ENCODE measurements at regions not wholly inside any gene's neighbourhood (a gene's known extent, or its start where the extent isn't known, plus 50 kb on each side); places are given as distances from the start of the nearest gene placed in this dataset.

DNA sequence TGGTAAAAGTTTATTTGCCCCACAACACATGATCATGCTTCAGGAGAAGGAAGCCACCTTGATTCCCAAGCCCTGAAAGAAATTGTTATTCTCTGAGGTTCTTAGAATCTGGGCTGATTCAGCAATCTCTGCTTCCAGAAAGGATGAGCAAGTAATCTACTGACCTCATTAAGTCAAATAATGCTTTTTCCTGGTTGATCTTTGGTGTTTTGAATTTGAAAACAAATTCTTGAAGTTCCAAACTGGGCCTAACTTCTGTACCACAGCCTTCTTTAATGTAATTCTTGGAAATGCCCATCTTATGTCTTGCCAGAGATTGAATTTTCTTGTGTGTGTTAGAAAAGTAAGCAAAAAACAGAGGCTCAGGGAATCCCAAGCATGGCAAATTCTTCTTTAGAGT, 319.2 kb upstream of the DDHD1 start:
- H3K27ac ChIP-seq (ENCODE audit: low read depth, low read length): no peak overlapping the region
- H3K79me2 ChIP-seq (ENCODE audit: insufficient read depth, low read length): no peaks in the 10 kb centered on the region
- H3K4me3 ChIP-seq (ENCODE audit: insufficient read depth, low read length, poor library complexity, severe bottlenecking): no peak overlapping the region
- no peak overlapping the region for H3K4me2 ChIP-seq (ENCODE audit: low read depth, low read length, poor library complexity, severe bottlenecking)
- no peaks in the 10 kb centered on the region for H3K27me3 ChIP-seq (ENCODE audit: low read length)
- no peaks in the 10 kb centered on the region for H3K9me3 ChIP-seq (ENCODE audit: insufficient read depth, low read length)
- H3K9ac ChIP-seq (ENCODE audit: low read length): no peak overlapping the region
- H2AFZ ChIP-seq (ENCODE audit: low read depth, low read length, severe bottlenecking): no peak overlapping the region
- no peaks in the 10 kb centered on the region for H4K20me1 ChIP-seq (ENCODE audit: low read depth, low read length)
- no peaks in the 10 kb centered on the region for H3K36me3 ChIP-seq (ENCODE audit: low read length)
- no peaks in the 10 kb centered on the region for H3F3A ChIP-seq (ENCODE audit: insufficient read depth)
- no peaks in the 10 kb centered on the region for H3K9me2 ChIP-seq (replicated peaks; ENCODE audit: insufficient read depth, low read length)
- TF ChIP-seq, protein P1, sequence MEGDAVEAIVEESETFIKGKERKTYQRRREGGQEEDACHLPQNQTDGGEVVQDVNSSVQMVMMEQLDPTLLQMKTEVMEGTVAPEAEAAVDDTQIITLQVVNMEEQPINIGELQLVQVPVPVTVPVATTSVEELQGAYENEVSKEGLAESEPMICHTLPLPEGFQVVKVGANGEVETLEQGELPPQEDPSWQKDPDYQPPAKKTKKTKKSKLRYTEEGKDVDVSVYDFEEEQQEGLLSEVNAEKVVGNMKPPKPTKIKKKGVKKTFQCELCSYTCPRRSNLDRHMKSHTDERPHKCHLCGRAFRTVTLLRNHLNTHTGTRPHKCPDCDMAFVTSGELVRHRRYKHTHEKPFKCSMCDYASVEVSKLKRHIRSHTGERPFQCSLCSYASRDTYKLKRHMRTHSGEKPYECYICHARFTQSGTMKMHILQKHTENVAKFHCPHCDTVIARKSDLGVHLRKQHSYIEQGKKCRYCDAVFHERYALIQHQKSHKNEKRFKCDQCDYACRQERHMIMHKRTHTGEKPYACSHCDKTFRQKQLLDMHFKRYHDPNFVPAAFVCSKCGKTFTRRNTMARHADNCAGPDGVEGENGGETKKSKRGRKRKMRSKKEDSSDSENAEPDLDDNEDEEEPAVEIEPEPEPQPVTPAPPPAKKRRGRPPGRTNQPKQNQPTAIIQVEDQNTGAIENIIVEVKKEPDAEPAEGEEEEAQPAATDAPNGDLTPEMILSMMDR (IDR thresholded peaks at IDR 0.05; ENCODE audit: insufficient read depth, low read length, poor library complexity, severe bottlenecking): no peak
- TF ChIP-seq EZH2phosphoT487 (conservative IDR thresholded peaks at IDR 0.05; ENCODE audit: low read length): no peak

DNA sequence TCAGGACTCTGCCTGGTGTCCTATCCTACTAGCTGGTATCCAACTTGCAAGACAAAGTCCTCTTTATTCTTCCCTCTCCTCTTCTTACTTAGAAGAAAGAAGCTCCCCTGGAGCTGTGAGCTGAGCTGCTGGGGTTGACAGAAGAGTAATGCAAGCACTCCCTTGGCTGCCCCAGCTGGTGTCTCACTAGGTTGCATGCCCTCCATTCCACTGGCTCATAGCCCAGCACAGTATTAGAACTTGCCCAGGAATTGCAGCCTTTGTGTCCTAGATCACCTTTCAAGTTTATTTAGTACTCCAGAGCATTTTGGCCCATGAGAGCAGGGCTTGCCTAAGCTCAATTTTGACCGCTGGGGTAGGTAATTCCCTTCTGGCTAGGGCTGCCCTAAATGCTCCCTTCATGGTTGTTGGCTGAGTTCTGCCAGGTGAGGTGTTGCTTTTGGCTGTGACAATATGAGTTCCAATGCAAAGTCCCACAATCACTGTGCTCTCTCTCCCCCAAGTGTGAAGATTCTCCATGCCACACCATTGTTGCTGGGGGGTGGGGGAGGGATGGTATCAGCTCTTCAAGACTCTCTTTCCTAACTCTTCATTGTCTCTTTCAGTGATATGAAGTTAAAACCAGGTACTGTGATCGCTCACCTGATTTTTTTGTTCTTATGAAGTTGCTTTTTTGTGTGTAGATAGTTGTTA, 317.4 kb upstream of the DDHD1 start:
- Histone ChIP-seq H3K9me3 (ENCODE audit: insufficient read depth, low read length) (no peaks in the 10 kb centered on the region), H3F3A (ENCODE audit: insufficient read depth) (no peaks in the 10 kb centered on the region), H3K9ac (ENCODE audit: low read length) (no peak overlapping the region), H3K36me3 (ENCODE audit: low read length) (no peaks in the 10 kb centered on the region), H3K27ac (ENCODE audit: low read depth, low read length) (no peak overlapping the region), H3K4me2 (ENCODE audit: low read depth, low read length, poor library complexity, severe bottlenecking) (no peak overlapping the region), H3K9me2 (replicated peaks; ENCODE audit: insufficient read depth, low read length) (no peaks in the 10 kb centered on the region), H4K20me1 (ENCODE audit: low read depth, low read length) (no peaks in the 10 kb centered on the region), H3K4me3 (ENCODE audit: insufficient read depth, low read length, poor library complexity, severe bottlenecking) (no peak overlapping the region), H2AFZ (ENCODE audit: low read depth, low read length, severe bottlenecking) (no peak overlapping the region), H3K79me2 (ENCODE audit: insufficient read depth, low read length) (no peaks in the 10 kb centered on the region), H3K27me3 (ENCODE audit: low read length) (no peaks in the 10 kb centered on the region)
- no peak for TF ChIP-seq EZH2phosphoT487 (conservative IDR thresholded peaks at IDR 0.05; ENCODE audit: low read length)
- TF ChIP-seq, protein P1 (IDR thresholded peaks at IDR 0.05; ENCODE audit: insufficient read depth, low read length, poor library complexity, severe bottlenecking): no peak

DNA sequence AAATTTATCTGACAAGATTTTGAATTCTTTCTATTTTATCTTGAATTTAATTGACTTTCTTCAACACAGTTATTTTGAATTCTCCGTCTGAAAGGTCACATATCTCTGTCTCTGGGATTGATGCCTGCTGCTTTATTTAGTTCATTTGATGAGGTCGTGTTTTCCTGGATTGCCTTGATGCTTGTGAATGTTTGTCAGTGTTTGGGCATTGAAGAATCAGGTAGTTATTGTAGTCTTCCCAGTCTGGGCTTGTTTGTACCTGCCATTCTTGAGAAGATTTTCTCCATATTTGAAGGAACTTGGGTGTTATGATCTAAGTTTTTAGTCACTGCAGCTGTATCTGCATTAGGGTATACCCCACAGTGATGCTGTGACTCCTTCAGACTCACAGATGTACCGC, 315.8 kb upstream of the DDHD1 start:
- Histone ChIP-seq H3K9me3 (ENCODE audit: insufficient read depth, low read length) (no peaks in the 10 kb centered on the region), H4K20me1 (ENCODE audit: low read depth, low read length) (no peaks in the 10 kb centered on the region), H3K27ac (ENCODE audit: low read depth, low read length) (no peak overlapping the region), H3F3A (ENCODE audit: insufficient read depth) (no peaks in the 10 kb centered on the region), H3K79me2 (ENCODE audit: insufficient read depth, low read length) (no peaks in the 10 kb centered on the region), H2AFZ (ENCODE audit: low read depth, low read length, severe bottlenecking) (no peak overlapping the region), H3K9me2 (replicated peaks; ENCODE audit: insufficient read depth, low read length) (no peaks in the 10 kb centered on the region), H3K27me3 (ENCODE audit: low read length) (no peaks in the 10 kb centered on the region), H3K4me2 (ENCODE audit: low read depth, low read length, poor library complexity, severe bottlenecking) (no peak overlapping the region), H3K9ac (ENCODE audit: low read length) (no peak overlapping the region), H3K36me3 (ENCODE audit: low read length) (no peaks in the 10 kb centered on the region), H3K4me3 (ENCODE audit: insufficient read depth, low read length, poor library complexity, severe bottlenecking) (no peak overlapping the region)
- TF ChIP-seq, protein P1 (IDR thresholded peaks at IDR 0.05; ENCODE audit: insufficient read depth, low read length, poor library complexity, severe bottlenecking): no peak
- TF ChIP-seq EZH2phosphoT487 (conservative IDR thresholded peaks at IDR 0.05; ENCODE audit: low read length): no peak

Measured in SU-DHL-6 (cell line).